COLO668 (cell line): ENCODE measurements at regions not wholly inside any gene's neighbourhood (a gene's known extent, or its start where the extent isn't known, plus 50 kb on each side); places are given as distances from the start of the nearest gene placed in this dataset.

Experiments used
- DNase-seq: peaks from one replicate; lab custom pipeline; 2025; ENCODE audit not compliant: unreplicated experiment; lab: John Stamatoyannopoulos, UW

DNA sequence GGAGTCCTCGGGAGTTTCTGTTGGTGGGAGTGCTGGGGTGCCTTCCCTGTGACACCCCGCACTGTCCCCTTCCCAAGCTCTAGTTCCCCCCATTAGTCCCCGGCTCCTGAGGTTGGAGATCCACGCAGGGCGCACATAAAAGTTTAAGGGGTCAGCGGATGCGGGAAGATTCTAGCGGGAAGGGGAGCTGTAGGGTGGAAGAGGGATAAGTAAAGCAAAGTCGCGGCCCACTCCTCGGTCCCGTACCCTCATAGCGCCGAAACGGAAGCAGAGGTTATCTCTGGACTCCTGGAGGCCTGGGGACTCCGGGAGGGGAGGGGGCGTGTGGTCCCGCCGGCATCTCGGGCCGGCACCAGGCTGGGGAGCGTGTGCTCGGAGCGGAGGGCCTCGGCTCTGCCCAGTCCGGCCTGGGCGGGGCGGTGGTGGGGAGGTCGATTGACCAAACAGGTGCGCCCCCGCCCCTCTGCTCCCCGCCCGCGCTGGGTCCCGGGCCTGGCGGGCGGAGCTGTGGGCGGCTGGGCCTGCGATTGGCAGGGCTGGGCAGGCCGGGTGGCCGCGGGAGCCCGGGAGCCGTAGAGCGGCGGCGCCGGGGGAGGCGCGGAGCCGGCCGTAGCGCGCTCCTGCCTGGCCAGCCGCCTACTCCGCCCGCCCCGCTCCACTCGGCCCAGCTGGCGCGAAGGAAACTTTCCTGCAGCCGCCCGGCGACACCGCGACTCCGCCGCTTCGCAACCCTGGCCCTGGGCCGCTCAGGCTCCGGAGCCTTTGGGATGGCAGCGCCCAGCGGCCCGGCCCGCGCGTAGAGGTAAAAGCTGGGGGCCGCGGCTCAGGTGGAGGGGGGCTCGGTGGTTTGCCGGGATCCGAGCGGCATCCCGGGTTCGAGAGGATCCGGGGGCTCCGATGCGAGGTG lies 52.2 kb upstream of the DAB2IP start:
- peak; percentile 50 for DNase-seq

DNA sequence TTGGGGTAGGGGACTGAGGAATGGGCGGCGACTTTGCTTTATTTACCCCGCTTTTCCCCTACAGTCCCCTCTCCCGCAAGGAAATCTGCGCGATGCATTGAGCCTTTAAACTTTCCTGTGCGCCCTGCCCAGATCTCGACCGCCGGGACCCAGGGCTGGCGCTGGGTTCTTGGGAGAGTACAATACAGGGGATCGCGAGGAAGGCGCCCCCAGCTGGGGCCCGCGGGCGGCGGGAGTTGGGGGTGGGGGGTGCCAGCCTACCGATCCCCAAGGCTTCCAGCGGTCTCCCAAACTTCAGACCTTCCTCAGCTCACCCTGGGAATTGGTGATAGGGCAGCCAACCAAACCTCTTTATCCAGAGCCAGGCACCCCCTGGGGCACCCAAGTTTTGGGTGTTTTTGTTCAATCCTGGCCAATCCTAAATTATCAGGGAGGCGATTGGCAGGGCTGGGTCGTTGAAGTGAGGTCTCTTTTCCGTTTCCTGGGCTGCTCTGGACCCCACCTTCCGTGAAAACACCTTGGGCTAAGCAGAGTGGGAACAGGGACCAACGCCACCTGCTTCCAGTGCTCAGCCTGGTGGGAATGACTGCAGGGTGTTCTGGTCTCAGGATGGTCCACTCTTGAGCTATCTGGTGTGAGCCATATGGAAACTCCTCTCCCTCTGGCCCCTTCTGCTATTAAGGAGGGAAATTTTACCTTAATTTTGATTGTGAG lies 51.4 kb upstream of the DAB2IP start:
- no peak for DNase-seq

DNA sequence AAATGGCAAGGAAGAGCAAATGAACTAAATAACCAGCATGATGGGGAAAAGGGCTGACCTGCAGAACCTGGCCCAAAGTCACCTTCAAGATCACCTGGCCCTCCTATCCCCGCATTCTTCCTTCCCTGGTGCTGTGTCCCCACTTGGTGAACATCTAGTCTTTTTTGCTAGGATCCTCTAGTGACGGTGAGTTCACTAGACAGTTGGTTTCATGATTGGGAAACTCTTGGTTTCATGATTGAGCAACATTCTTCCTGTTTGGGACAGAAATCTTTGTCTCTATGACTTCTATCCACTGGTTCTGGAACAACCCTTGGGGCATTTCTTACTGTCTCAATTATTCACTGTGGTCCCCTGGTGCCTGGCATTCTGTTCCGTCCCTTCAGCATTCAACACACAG lies 50.2 kb upstream of the DAB2IP start:
- no peak for DNase-seq
